ENCODE measurements at regions not wholly inside any gene's neighbourhood (a gene's known extent, or its start where the extent isn't known, plus 50 kb on each side); places are given as distances from the start of the nearest gene placed in this dataset.
A peak's percentile ranks its signal among the peaks of the same experiment; 100 is the strongest.

GRCh38 chr18:54755456-54755855 is 72.8 kb upstream of the RAB27B start:
- Mint-ChIP-seq H3K27ac (no peak overlapping the region), H3K27me3 (ENCODE audit: insufficient read depth) (peaks cover 15% of the 10 kb centered on the region), H3K4me1 (ENCODE audit: low read depth) (no peaks in the 10 kb centered on the region), H3K9me3 (no peaks in the 10 kb centered on the region), H3K36me3 (ENCODE audit: low read depth) (no peaks in the 10 kb centered on the region), H3K4me3 (no peak overlapping the region)
- intact Hi-C loops (cut with micrococcal nuclease): no loop called here
- DNase-seq (ENCODE audit: low spot score): no peak

- no peak overlapping the region for H3K27ac Mint-ChIP-seq
- no peaks in the 10 kb centered on the region for H3K4me1 Mint-ChIP-seq (ENCODE audit: low read depth)
- no peaks in the 10 kb centered on the region for H3K9me3 Mint-ChIP-seq
- H3K36me3 Mint-ChIP-seq (ENCODE audit: low read depth): no peaks in the 10 kb centered on the region
- H3K27me3 Mint-ChIP-seq (ENCODE audit: insufficient read depth): peaks cover 26% of the 10 kb centered on the region
- DNase-seq (ENCODE audit: low spot score): no peak
- no peak overlapping the region for H3K4me3 Mint-ChIP-seq
- intact Hi-C loops (cut with micrococcal nuclease): no loop called here
Observed at GRCh38 chr18:54762386-54762785, 65.9 kb upstream of the RAB27B start.

GRCh38 chr18:54764786-54765185 is 63.5 kb upstream of the RAB27B start:
- peaks cover 28% of the 10 kb centered on the region for H3K27me3 Mint-ChIP-seq (ENCODE audit: insufficient read depth)
- H3K27ac Mint-ChIP-seq: no peak overlapping the region
- H3K36me3 Mint-ChIP-seq (ENCODE audit: low read depth): no peaks in the 10 kb centered on the region
- H3K4me1 Mint-ChIP-seq (ENCODE audit: low read depth): no peaks in the 10 kb centered on the region
- intact Hi-C loops (cut with micrococcal nuclease): no loop called here
- H3K4me3 Mint-ChIP-seq: no peak overlapping the region
- DNase-seq (ENCODE audit: low spot score): no peak
- no peaks in the 10 kb centered on the region for H3K9me3 Mint-ChIP-seq

GRCh38 chr18:54765636-54766375 is 62.5 kb upstream of the RAB27B start:
- DNase-seq (ENCODE audit: low spot score): no peak
- no peaks in the 10 kb centered on the region for H3K36me3 Mint-ChIP-seq (ENCODE audit: low read depth)

GRCh38 chr18:54766634-54767033 is 61.6 kb upstream of the RAB27B start:
- Mint-ChIP-seq H3K4me3 (no peak overlapping the region), H3K36me3 (ENCODE audit: low read depth) (no peaks in the 10 kb centered on the region), H3K4me1 (ENCODE audit: low read depth) (no peaks in the 10 kb centered on the region), H3K9me3 (no peaks in the 10 kb centered on the region), H3K27me3 (ENCODE audit: insufficient read depth) (peaks cover 22% of the 10 kb centered on the region), H3K27ac (no peak overlapping the region)
- no peak for DNase-seq (ENCODE audit: low spot score)
- intact Hi-C loops (cut with micrococcal nuclease): no loop called here

More at GRCh38 chr18:54765636-54766375, 62.5 kb upstream of the RAB27B start:
- Mint-ChIP-seq H3K27ac (no peak overlapping the region), H3K27me3 (ENCODE audit: insufficient read depth) (peaks cover 24% of the 10 kb centered on the region), H3K4me1 (ENCODE audit: low read depth) (no peaks in the 10 kb centered on the region), H3K9me3 (no peaks in the 10 kb centered on the region), H3K4me3 (no peak overlapping the region)
- intact Hi-C loops (cut with micrococcal nuclease): no loop called here

GRCh38 chr18:54767098-54767497 is 61.2 kb upstream of the RAB27B start:
- Mint-ChIP-seq H3K27ac (no peak overlapping the region), H3K36me3 (ENCODE audit: low read depth) (no peaks in the 10 kb centered on the region), H3K27me3 (ENCODE audit: insufficient read depth) (peaks cover 22% of the 10 kb centered on the region), H3K4me1 (ENCODE audit: low read depth) (no peaks in the 10 kb centered on the region), H3K9me3 (no peaks in the 10 kb centered on the region), H3K4me3 (no peak overlapping the region)
- DNase-seq (ENCODE audit: low spot score): no peak
- intact Hi-C loops (cut with micrococcal nuclease): no loop called here

- DNase-seq (ENCODE audit: low spot score): no peak
- H3K36me3 Mint-ChIP-seq (ENCODE audit: low read depth): no peaks in the 10 kb centered on the region
Observed at GRCh38 chr18:54769526-54770464, 58.5 kb upstream of the RAB27B start.

GRCh38 chr18:54772056-54772455 is 56.2 kb upstream of the RAB27B start:
- Mint-ChIP-seq H3K9me3 (no peaks in the 10 kb centered on the region), H3K27ac (no peak overlapping the region), H3K4me3 (no peak overlapping the region), H3K27me3 (ENCODE audit: insufficient read depth) (peaks cover 5% of the 10 kb centered on the region), H3K4me1 (ENCODE audit: low read depth) (peaks cover 12% of the 10 kb centered on the region), H3K36me3 (ENCODE audit: low read depth) (no peaks in the 10 kb centered on the region)
- DNase-seq (ENCODE audit: low spot score): no peak
- intact Hi-C loops (cut with micrococcal nuclease): no loop called here

More at GRCh38 chr18:54769526-54770464, 58.5 kb upstream of the RAB27B start:
- intact Hi-C loops (cut with micrococcal nuclease): no loop called here
- Mint-ChIP-seq H3K27me3 (ENCODE audit: insufficient read depth) (peaks cover 16% of the 10 kb centered on the region), H3K9me3 (no peaks in the 10 kb centered on the region), H3K27ac (no peak overlapping the region), H3K4me1 (ENCODE audit: low read depth) (no peaks in the 10 kb centered on the region), H3K4me3 (no peak overlapping the region)

- DNase-seq (ENCODE audit: low spot score): no peak
- H3K4me3 Mint-ChIP-seq: no peak overlapping the region
- no peaks in the 10 kb centered on the region for H3K9me3 Mint-ChIP-seq
- peaks cover 15% of the 10 kb centered on the region for H3K4me1 Mint-ChIP-seq (ENCODE audit: low read depth)
- H3K36me3 Mint-ChIP-seq (ENCODE audit: low read depth): no peaks in the 10 kb centered on the region
- H3K27ac Mint-ChIP-seq: no peak overlapping the region
- intact Hi-C loops (cut with micrococcal nuclease): no loop called here
- H3K27me3 Mint-ChIP-seq (ENCODE audit: insufficient read depth): peaks cover 5% of the 10 kb centered on the region
Observed at GRCh38 chr18:54774423-54774822, 53.9 kb upstream of the RAB27B start.

- H3K9me3 Mint-ChIP-seq: no peaks in the 10 kb centered on the region
- no peak for DNase-seq (ENCODE audit: low spot score)
- peaks cover 15% of the 10 kb centered on the region for H3K4me1 Mint-ChIP-seq (ENCODE audit: low read depth)
- no peak overlapping the region for H3K4me3 Mint-ChIP-seq
- no peak overlapping the region for H3K27ac Mint-ChIP-seq
- H3K36me3 Mint-ChIP-seq (ENCODE audit: low read depth): no peaks in the 10 kb centered on the region
- peaks cover 4% of the 10 kb centered on the region for H3K27me3 Mint-ChIP-seq (ENCODE audit: insufficient read depth)
- intact Hi-C loops (cut with micrococcal nuclease): no loop called here
Observed at GRCh38 chr18:54774981-54775665, 53.2 kb upstream of the RAB27B start.

GRCh38 chr18:54775686-54776085 is 52.6 kb upstream of the RAB27B start:
- H3K36me3 Mint-ChIP-seq (ENCODE audit: low read depth): no peaks in the 10 kb centered on the region
- H3K4me3 Mint-ChIP-seq: no peak overlapping the region
- H3K27ac Mint-ChIP-seq: no peak overlapping the region

GRCh38 chr18:54776282-54776977 is 51.8 kb upstream of the RAB27B start:
- H3K4me3 Mint-ChIP-seq: no peak overlapping the region
- peak; percentile 14 for DNase-seq (ENCODE audit: low spot score)
- H3K4me1 Mint-ChIP-seq (ENCODE audit: low read depth): peaks cover 15% of the 10 kb centered on the region
- H3K27me3 Mint-ChIP-seq (ENCODE audit: insufficient read depth): peaks cover 4% of the 10 kb centered on the region
- intact Hi-C loops (cut with micrococcal nuclease): loop anchor here (1.0 to 2.0 kb wide), 5 partner anchors 30 to 516 kb away; no protein-coding TSS in a partner anchor
- H3K9me3 Mint-ChIP-seq: no peaks in the 10 kb centered on the region
- no peaks in the 10 kb centered on the region for H3K36me3 Mint-ChIP-seq (ENCODE audit: low read depth)
- peak overlapping the region; percentile 71 for H3K27ac Mint-ChIP-seq

More at GRCh38 chr18:54775686-54776085, 52.6 kb upstream of the RAB27B start:
- intact Hi-C loops (cut with micrococcal nuclease): loop anchor here (1.0 to 2.0 kb wide), 5 partner anchors 31 to 515 kb away; no protein-coding TSS in a partner anchor
- Mint-ChIP-seq H3K4me1 (ENCODE audit: low read depth) (peaks cover 15% of the 10 kb centered on the region), H3K27me3 (ENCODE audit: insufficient read depth) (peaks cover 4% of the 10 kb centered on the region), H3K9me3 (no peaks in the 10 kb centered on the region)
- DNase-seq (ENCODE audit: low spot score): no peak

Measured in activated T-helper 1 cell treated with anti-CD3 and anti-CD28 coated beads, Interleukin-12 subunit alpha, Interleukin-12 subunit beta, Interleukin-2, Interleukin-4 antibody, amounts not matched to agents 30 ng/mL and 10 ng/mL and 1 ng/mL, durations not matched to agents 14 hours and 24 hours and 36 hours (primary cell).